HepG2 (cell line): ENCODE measurements at regions not wholly inside any gene's neighbourhood (a gene's known extent, or its start where the extent isn't known, plus 50 kb on each side); places are given as distances from the start of the nearest gene placed in this dataset.

Experiments
- ATAC-seq: fragments of 200-7000 bp; cut with Tn5 transposase; 3 replicates; pipeline ENCODE4 v1.9.1; 2020; ENCODE audit warnings: mild to moderate bottlenecking, moderate library complexity
- BruUV-seq: library from RNA; stranded (reverse); fragments of 400-500 nt; replicated peaks from 2 replicates; lab custom pipeline; 2021; lab: Mats Ljungman, UMichigan
- CTCF ChIA-PET: fragments of 300-600 bp; formaldehyde crosslinking; extraction: SDS; loops from one replicate; lab custom pipeline; 2021; ENCODE audit warnings: low total read pairs, inconsistent platforms, low intra/inter-chr PET ratio; lab: Yijun Ruan, JAX
- POLR2A ChIA-PET: fragments of 350-600 bp; sonication (Branson Sonifier 250); formaldehyde crosslinking; loops from one replicate; lab custom pipeline; 2020; ENCODE audit warnings: antibody characterized with exemption, inconsistent platforms; lab: Yijun Ruan, JAX
- DNase-seq: peaks from one replicate; pipeline ENCODE4 v3.0.0-alpha.2; 2015; ENCODE audit warnings: low spot score
- FAIRE-seq: peaks from 3 replicates; lab custom pipeline; 2011; peaks lifted over from hg19 to GRCh38; lab: Jason Lieb, UNC
- H2AFZ ChIP-seq: one replicate; pipeline ENCODE4 v1.6.1; 2011; ENCODE audit warnings: low read length, inconsistent platforms
- H3K27ac ChIP-seq: fragments of 300-600 bp; 3 replicates; pipeline ENCODE4 v1.8.0; 2011; ENCODE audit warnings: mixed run types, mild to moderate bottlenecking, mixed read lengths, low read length, inconsistent platforms; ENCODE audit not compliant: insufficient read depth; ENCODE audit errors: extremely low read length
- H3K27me3 ChIP-seq, 2 experiments: fragments of 200-600 bp in 1 of 2; 2 replicates in 1 of 2; 3 replicates in 1 of 2; pipeline versions ENCODE4 v1.6.0 to v1.8.0; 2011; ENCODE audit warnings: low read length in 2 of 2, mild to moderate bottlenecking in 2 of 2, moderate library complexity in 2 of 2, inconsistent platforms in 1 of 2; ENCODE audit not compliant: insufficient read depth in 2 of 2, control insufficient read depth in 1 of 2
- H3K36me3 ChIP-seq, 2 experiments: fragments of 200-600 bp in 1 of 2; replicated peaks in 1 of 2; 2 replicates in 1 of 2; 3 replicates in 1 of 2; pipeline versions ENCODE4 v1.5.1 to v1.8.0; 2011; ENCODE audit warnings: low read length in 2 of 2, inconsistent platforms in 1 of 2; ENCODE audit not compliant: insufficient read depth in 2 of 2, control insufficient read depth in 1 of 2
- H3K4me1 ChIP-seq: 2 replicates; pipeline ENCODE4 v1.5.1; 2012; ENCODE audit warnings: low read length, inconsistent platforms; ENCODE audit not compliant: insufficient read depth
- H3K4me2 ChIP-seq: 2 replicates; pipeline ENCODE4 v1.6.0; 2011; ENCODE audit warnings: low read depth, low read length, inconsistent platforms
- H3K4me3 ChIP-seq, 3 experiments: fragments of 200-600 bp in 1 of 3; sonication (generic), shearing (Covaris generic) in 1 of 3; replicated peaks in 1 of 3; 2 replicates each; pipeline ENCODE4 v1.5.1; 2011 to 2016; ENCODE audit warnings: low read length in 3 of 3, inconsistent platforms in 2 of 3, low read depth in 2 of 3, mild to moderate bottlenecking in 2 of 3, control low read depth in 1 of 3, mixed read lengths in 1 of 3; ENCODE audit not compliant: insufficient read depth in 1 of 3
- H3K79me2 ChIP-seq: one replicate; pipeline ENCODE4 v1.6.1; 2011; ENCODE audit warnings: low read length, inconsistent platforms; ENCODE audit not compliant: insufficient read depth
- H3K9ac ChIP-seq: 2 replicates; pipeline ENCODE4 v1.6.0; 2011; ENCODE audit warnings: mild to moderate bottlenecking, low read depth, low read length, inconsistent platforms; ENCODE audit not compliant: insufficient read depth
- H3K9me3 ChIP-seq: 2 replicates; pipeline ENCODE4 v1.5.1; 2012; ENCODE audit warnings: mild to moderate bottlenecking, low read length
- H4K20me1 ChIP-seq: 2 replicates; pipeline ENCODE4 v1.6.0; 2011; ENCODE audit warnings: inconsistent platforms, mild to moderate bottlenecking, low read length, moderate library complexity; ENCODE audit not compliant: insufficient read depth
- ARNTL ChIP-seq: sonication (generic); formaldehyde crosslinking; IDR thresholded peaks from 2 replicates; pipeline ENCODE4 v1.4.0; 2020; ENCODE audit warnings: mild to moderate bottlenecking, missing genetic modification reagents
- KLF13 ChIP-seq: sonication (generic); formaldehyde crosslinking; IDR thresholded peaks from 2 replicates; pipeline ENCODE4 v1.4.0; 2020; ENCODE audit warnings: mild to moderate bottlenecking, missing genetic modification reagents
- MBNL3 ChIP-seq: fragments of 250-450 bp; sonication (Bioruptor Pico); conservative IDR thresholded peaks from 2 replicates; pipeline ENCODE4 v1.8.0; 2022; ENCODE audit warnings: mild to moderate bottlenecking, inconsistent platforms
- MEIS2 ChIP-seq: sonication (generic); formaldehyde crosslinking; IDR thresholded peaks from 2 replicates; pipeline ENCODE4 v1.9.0; 2021; ENCODE audit warnings: mild to moderate bottlenecking, missing genetic modification reagents
- SMYD3 ChIP-seq: sonication (generic); formaldehyde crosslinking; IDR thresholded peaks from 2 replicates; pipeline ENCODE4 v1.8.1; 2023; ENCODE audit warnings: mild to moderate bottlenecking, missing genetic modification reagents
- ZBTB3 ChIP-seq: sonication (generic); formaldehyde crosslinking; IDR thresholded peaks from 2 replicates; pipeline ENCODE4 v1.4.0; 2020; ENCODE audit warnings: low read depth, mild to moderate bottlenecking, moderate library complexity, missing genetic modification reagents, borderline replicate concordance
- WGBS: methylation state at CpG from one replicate; pipeline ENCODE4 v1.1.6; 2017; ENCODE audit warnings: low lambda C conversion rate; 5-methylcytosine and 5-hydroxymethylcytosine counted together
- in situ Hi-C: cut with HindIII; loops from 2 replicates; pipeline ENCODE4 v1.10.0; 2017; ENCODE audit warnings: low pct_unique_long_range_greater_than_20kb; ENCODE audit not compliant: extremely low pct_ligation_motif_present
- intact Hi-C: fragments of 100-400 bp; cut with micrococcal nuclease; formaldehyde crosslinking; loops from one replicate; pipeline ENCODE4 v1.10.0; 2022; ENCODE audit not compliant: unreplicated experiment
- TF ChIP-seq, protein P1 (sequence below): sonication (generic); formaldehyde crosslinking; IDR thresholded peaks from 2 replicates; pipeline ENCODE4 v1.8.1; 2022; ENCODE audit warnings: mild to moderate bottlenecking, missing genetic modification reagents

DNA sequence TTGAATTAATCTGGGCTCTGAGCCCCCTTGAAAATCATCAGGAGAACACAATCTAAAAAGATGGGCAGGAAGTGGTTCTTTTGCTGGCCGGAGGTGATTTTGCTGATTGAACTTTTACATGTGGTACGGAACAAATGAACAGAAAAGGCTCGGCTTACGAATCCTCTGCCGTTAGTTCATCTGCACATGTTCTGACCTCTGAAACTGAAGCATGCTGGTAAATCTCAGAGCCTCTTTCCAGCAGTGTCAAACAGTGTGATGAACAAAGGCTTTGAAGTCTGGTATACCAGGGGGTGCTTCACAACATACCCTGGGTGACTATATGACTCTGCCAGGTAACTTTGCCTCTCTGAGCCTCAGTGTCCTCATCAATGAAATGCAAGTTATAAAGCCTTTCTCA, 194.2 kb upstream of the C1QTNF7 start:
- FAIRE-seq: no peak
- no peak overlapping the region for H3K27ac ChIP-seq
- TF ChIP-seq ARNTL (CRISPR knock-in tag): no peak
- no peak for TF ChIP-seq MEIS2 (CRISPR knock-in tag)
- no peak for TF ChIP-seq ZBTB3 (CRISPR knock-in tag)
- TF ChIP-seq SMYD3: no peak
- TF ChIP-seq, protein P1, sequence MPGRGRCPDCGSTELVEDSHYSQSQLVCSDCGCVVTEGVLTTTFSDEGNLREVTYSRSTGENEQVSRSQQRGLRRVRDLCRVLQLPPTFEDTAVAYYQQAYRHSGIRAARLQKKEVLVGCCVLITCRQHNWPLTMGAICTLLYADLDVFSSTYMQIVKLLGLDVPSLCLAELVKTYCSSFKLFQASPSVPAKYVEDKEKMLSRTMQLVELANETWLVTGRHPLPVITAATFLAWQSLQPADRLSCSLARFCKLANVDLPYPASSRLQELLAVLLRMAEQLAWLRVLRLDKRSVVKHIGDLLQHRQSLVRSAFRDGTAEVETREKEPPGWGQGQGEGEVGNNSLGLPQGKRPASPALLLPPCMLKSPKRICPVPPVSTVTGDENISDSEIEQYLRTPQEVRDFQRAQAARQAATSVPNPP (CRISPR knock-in tag): no peak
- TF ChIP-seq MBNL3 (CRISPR knock-in tag): no peak
- TF ChIP-seq KLF13: no peak
- H3K79me2 ChIP-seq: no peaks in the 10 kb centered on the region
- H3K27me3 ChIP-seq: no peaks in the 10 kb centered on the region
- peaks cover 11% of the 10 kb centered on the region; the same call in 1 of the 2 replicates for H3K4me1 ChIP-seq
- no peaks in the 10 kb centered on the region for H3K36me3 ChIP-seq
- H4K20me1 ChIP-seq: no peaks in the 10 kb centered on the region
- no peak for ATAC-seq
- no peak overlapping the region for H2AFZ ChIP-seq
- intact Hi-C loops: no loop called here
- no peak overlapping the region for H3K4me2 ChIP-seq
- H3K9me3 ChIP-seq: no peaks in the 10 kb centered on the region
- in situ Hi-C loops: loop anchor here (5.0 kb wide), 1 partner anchor 164 kb away; no protein-coding TSS in a partner anchor
- DNase-seq: no peak
- no peak overlapping the region for H3K9ac ChIP-seq
- ChIA-PET POLR2A (no interaction called here), CTCF (interaction anchor here (3.0 kb wide), 1 partner anchor 163 kb away, joined by 13 read pairs; no protein-coding TSS in a partner anchor)
- no TSS peak for BruUV-seq
- 85% methylated on average over 5 of the region's 5 CpGs for whole genome bisulfite sequencing
- H3K4me3 ChIP-seq: no peak overlapping the region
